Limb (tissue), 2 donors: ENCODE measurements at regions not wholly inside any gene's neighbourhood (a gene's known extent, or its start where the extent isn't known, plus 50 kb on each side); places are given as distances from the start of the nearest gene placed in this dataset.

Source experiments
- DNase-seq, 2 donors: peaks; one replicate each; pipeline ENCODE4 v3.0.0-alpha.2; 2016; ENCODE audit errors: extremely low spot score in 2 of 2

DNA sequence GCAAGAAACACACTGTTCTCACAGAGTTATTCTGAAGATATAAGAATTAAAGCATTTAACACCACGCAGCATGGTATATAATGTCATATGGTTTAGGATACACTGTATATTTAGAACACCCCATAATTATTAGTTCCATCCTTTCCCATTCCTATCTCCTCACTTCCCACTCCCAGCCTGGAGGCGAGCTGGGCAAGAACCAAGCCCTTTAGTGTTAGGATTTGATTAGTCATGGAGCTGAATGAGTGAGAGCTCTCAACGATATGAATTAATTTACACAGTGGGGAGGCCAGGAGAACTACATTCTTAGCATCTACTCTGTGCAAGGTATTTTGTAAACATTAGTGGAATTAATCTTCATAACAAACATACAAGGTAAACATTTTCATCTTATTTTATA, 934.3 kb downstream of the DIAPH3 start:
- DNase-seq = no peak

DNA sequence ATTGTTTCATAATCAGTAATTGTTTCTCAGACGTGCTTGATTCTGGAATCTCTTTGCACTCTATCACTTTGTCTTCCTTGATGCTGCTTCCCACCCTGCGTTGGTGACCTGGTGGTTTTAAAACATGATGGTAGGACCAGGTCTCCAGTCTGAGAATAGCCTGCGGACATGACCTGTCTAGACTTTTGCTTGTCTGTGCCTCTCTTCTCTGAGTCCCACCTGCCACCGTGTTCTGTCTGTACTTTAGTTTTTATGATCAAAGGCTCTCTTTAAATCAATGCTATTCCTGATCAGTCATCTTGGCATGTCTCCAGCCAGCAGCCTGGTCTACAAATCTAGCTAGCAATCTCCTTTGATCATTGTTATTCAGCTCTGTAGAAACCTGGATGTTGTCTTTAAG, 933.9 kb downstream of the DIAPH3 start:
- no peak for DNase-seq

DNA sequence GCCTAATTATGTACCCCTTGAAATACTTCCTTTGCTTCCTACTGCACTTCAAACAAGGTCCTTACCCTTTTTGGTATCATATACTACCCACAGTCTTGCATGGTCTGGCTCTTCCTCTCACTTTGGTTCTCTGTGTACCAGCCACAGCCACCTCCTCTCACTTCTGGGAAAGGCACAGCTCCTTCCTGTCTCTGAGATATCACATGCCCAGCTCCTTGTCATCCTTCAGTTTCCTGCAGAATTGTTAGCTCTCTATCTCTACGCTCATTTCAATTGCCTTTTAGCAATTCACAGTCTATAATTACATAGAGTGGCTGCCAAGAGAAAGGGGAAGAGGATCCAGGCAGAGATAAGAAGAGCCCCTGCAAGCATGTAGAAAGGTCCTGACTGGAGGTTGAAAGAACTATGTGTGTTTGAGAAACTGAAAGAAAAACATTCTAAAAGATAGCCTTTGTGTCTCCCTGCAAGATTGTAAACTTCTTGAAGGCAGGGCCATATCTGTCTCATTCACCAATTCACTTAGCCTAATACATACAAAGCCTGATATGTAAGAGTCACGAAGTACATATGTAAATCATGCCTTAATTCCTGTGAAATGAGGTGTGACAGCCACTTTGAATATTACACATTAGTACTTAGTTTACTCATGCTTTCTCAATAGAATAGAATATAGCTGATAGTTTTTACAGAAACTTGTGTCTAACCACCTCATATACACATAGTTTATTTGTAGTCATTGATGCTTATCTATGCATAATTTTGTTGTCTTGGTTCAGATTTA, 933.1 kb downstream of the DIAPH3 start:
- no peak for DNase-seq

DNA sequence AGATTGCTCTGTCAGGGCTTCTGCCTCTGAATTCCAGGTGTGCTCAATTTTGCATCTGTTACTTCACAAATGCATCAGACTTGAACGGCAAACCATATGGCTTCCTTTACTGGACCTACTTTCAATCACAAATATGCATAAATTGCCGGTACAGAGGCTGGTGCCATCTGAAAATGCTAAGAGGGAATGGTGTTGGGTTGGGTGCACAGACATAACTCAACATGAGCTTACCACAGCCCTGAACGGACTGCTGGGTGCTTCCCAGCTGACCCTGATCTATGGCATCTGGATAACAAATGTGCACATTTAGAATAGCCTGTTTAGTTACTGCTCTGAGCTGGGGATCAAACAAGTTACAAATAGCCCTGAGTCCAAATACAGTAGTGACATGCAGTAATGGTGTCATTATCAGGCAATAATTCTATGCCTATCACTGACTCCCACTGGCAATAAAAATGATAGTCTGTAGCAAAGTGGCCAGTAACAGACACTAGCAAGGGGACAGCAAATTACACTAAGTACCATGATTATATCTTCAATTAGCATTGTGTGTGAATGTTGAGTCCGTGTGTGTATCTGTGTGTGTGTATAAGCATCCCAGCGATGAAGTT, 927.3 kb downstream of the DIAPH3 start:
- no peak for DNase-seq

DNA sequence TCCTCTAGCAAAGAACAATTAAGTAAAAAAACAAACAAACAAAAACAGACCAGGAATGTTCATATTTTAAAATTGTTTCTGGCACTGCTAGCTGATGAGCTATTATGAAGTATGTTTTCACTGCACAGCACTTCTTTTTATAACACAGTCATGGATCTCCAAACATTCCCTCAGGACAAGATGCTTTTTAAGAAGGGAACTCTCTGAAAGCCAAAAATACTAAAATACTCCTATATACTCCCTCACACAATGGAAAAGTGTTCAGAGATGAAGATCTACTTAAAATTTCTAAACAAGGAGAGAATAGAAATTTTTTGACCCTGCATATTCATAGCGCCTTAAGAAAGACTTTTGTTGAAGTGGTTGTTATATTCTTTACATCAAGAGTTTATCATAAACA, 926.8 kb downstream of the DIAPH3 start:
- no peak for DNase-seq

DNA sequence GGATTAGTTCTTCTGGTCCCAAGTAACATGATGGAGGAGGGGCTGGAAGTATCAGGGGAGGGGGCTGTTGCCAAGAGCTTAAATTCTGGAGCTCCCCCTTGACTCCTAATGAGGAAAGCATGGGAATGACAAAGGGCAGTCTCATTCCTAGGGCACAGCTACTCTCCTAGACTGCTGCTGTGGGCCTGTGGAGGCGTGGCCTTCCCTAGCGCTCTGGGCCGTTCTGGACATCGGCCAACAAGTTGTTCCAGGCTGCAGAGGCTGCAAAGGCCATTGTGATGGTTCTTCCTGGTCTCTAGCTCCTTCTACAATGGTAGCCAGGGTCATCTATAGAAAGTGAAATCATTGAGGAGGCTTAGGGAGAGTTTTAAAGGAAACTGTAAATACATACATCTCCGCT, 916.6 kb downstream of the DIAPH3 start:
- no peak for DNase-seq

DNA sequence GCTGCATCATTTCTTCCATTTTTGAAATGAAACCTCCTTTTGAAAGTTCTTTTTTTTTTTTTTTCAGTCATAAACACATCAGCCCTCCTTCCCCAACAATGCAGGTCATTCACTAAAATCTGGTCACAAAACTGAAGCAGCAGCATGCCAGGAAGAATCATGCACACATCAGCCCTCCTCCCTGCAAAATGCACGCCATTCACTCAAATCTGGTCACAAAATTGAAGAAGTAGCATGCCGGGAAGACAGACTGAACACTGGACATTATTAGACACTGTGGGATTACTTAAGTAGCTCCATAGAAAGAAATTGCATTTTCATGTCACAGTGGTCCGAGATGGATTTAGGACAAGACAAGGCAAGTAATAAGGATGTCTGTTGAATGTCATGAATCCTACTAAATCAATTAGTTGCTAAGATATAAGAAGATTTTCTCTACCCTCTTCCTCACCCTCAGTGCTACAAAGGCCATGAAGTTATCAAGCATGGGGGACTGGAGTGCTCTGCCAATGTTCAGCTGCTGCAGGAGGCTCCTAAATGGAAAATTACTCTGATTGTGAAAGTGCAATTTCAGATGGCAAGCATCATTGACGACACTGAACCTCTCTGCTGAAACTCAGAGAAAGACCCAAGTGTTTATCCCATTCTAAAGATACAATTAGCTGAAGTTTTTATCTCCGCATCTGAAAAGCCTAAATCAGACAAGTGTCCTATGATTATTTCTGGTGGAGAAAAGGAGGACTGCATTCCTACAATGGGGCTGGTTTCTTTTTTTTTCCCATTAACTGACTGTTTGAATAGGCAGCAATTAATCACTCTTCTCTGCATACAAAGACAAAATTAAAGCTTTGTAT, 913.2 kb downstream of the DIAPH3 start:
- no peak for DNase-seq

DNA sequence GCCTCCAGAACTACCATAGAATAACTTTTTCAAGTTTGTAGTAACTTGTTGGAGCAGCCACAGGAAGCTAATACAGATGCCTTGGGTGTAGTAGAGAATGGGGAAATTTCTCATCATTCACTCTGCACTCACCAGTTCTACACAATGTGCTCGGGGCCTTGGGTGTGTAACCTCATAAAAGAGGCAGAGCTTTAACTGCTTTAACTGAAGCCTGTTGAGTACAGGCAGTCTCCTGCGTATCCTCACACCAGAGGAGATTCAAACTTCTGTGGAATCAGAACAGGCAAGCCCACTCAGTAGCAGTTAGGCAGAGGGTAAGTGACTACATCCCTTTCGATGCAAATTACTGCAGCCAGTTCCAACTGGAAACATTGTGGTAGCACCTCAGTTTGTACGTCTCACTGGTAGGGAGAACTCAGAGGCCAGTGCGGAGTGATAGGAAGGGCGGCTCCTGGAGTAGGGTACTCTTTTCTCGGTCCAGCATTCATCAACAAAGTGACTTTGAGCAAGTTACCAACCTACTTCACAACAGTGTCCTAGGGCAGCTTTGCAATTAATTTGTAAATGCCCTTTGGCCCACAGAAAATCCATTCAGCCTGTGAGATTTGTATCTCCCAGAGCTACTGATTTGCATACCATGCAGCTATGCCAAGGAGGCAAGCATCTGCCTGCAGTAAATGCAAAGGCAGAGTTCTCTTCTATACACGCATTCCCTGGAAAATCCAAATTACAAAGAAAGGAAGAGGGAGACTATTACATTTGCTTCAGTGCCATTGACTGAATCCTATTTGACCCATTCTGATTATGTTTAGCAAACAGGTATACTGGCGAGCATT, 904.3 kb downstream of the DIAPH3 start:
- DNase-seq = no peak

DNA sequence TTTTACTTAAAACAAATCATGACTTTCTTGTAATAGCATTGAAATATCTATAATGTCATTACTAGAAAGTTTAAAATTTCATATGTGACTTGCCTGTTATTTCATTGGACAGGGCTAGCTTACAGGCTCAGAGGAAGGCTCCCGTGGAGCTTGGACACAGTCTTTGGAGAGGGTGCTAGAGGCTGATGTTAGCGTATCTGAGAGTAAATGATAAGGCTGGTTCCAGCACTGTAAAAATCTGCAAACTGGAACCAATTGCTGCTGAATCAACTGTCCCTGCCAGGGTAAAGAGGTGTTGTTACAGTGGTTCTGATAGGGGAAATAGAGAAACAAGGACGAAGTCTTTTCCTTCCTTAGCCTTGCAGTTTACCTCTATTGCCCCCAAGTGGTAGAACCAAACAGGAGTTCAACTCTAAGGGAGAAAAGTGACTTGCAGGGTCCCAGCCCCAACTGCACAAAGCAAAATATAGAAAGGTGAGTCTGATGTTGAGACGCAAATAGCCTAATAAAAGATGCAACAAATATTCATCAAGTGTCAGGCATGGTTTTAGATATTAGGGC, 901.7 kb downstream of the DIAPH3 start:
- no peak for DNase-seq

DNA sequence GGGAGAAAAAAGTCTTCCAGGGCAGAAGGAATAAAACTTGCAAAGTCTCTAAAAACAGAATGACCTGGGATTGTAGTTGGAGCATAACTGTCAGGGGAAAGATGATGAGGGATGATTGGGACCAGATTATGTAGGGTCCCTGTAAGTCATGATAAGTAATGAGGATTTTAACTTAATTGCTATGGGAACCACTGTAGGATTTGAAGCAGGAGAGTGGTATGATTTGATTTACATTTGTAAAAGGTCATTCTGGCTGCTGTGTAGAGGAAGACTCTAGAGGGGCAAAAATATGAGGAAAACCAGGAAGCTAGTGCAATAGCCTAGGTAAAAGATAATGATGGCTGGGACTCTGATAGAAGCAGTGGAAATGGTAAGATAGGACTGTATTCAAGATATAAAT, 900.2 kb downstream of the DIAPH3 start:
- DNase-seq = no peak

DNA sequence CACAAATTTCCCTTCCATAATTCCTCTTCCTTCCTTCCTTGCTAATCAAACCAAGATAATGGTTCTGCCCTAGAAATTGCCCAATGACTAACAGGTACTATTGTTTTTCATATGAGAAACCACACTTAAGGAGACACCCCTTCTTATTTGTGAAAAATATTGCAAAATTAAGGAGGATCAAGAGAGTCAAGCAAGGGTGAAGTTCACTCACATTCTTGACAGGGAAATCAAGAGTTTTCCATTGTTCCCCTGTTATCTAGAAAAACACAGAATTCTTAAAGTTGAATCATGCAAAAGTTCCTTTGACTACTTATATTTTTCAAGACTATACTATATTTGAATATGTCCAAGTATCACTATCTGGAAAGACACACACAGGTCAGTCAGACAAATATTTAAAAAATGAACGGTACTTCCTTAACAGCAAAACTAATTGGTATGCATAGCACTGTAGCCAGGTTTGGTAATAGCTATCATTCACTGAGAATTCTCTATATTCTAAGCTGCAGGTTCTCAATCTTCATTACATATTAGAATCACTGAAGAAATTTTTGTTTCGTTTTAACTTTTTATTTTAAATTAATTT, 897.2 kb downstream of the DIAPH3 start:
- no peak for DNase-seq

DNA sequence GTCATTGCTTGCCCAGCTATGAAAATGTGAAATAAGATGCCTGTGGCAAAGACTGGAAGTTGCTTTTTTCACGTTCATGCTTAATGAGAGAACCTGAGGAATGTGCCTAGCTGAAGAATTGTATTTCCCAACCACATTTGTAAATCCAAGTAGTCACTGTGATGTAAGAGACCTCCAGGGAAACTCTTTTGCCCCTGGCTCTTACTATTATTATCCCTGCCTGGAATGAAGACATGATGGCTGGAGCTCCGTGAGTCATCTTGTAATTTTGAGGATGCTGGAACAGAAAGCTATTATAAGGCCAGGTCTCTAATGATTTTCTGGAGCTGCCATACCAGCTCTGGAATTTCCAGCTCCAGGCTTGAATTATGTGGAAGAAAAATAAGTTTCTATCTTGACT, 894.3 kb downstream of the DIAPH3 start:
- no peak for DNase-seq

DNA sequence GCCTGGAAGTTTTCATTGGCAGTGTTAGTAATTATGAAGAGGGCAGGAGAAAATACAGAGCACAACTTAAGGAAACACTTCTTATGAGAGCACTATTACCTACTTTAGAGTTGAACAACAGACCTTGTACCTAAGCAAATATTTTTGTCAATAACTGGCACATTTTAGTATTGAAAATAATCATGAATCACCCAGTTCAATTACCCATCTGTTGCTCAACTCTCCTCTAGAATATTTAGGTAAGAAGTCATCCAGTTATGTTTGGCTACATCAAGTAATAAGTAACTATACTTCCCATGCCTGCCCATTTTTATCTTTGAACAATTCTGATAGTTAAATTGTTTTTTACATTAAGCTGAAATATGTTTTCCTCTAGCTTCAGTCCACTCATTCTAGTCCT, 893.4 kb downstream of the DIAPH3 start:
- DNase-seq = no peak

DNA sequence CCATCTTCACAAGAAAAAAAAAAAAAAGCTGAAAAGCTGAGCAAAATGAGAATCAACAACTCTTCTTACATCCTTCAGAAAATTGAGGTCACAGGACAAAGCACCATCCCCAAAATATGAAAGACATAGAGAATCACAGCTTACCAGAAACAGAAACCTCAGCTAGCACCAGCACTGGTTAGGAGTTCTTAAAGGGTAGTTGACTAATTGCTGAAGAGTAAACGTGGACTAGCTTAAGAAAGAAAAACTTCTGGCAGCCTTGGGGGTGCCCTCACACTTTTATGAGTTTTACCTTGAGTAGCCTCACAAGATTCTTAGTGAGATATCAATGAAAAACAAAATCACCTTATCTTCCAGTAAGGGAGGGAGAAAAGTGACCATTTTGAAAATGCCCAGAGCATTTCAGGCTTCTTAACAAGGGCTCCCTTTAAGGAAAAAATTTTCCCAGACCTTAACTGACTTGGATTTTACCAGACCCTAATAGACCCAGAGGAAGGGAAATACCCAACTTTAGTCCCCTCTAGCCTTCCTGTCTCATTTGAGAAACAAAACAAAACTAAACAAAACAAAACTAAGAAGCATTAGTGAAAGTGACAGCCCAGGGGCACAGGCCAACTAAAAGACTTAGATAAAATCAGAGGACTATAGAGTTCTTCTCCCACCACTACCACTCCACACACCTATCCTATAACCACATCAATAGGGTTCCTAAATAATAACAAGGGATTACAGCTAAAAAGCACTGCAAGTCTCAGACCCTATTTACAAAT, 888.6 kb downstream of the DIAPH3 start:
- no peak for DNase-seq

DNA sequence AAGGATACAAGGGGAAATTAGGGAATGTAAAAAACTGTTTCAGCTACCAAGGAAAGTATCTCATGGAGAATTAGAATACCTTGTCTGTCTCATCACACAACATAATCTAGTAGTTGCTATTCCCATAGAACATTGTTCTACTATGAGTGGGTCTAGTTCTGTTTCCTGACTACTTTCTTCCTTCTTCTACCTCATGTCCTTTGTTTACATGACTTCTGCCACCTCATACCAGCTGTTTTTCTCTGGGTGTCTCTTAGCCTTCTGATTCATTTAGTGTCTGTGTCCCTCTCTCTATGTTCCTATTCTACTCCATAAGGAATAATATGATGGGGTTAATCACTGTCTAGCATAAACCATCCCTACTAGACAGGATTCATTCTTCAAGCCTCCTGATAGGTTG, 887.3 kb downstream of the DIAPH3 start:
- DNase-seq = no peak

DNA sequence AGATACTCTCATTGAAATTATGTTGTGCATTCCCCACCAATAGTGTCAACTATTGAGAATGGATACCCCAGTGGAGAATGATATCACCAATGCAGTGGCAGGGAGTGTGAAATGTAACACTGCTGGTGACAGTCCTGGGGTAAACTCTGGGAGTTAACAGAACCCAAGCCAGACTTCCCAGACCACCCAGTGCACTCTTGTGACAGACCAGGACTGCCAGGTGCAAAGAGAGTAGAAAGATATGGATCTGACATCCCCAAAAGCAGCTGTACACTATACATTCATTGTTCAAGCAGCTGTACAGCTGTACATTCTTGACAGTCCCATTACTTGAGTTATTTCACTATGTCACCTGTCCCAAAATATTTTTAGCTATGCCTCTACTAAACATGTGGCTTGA, 886.6 kb downstream of the DIAPH3 start:
- DNase-seq = no peak

DNA sequence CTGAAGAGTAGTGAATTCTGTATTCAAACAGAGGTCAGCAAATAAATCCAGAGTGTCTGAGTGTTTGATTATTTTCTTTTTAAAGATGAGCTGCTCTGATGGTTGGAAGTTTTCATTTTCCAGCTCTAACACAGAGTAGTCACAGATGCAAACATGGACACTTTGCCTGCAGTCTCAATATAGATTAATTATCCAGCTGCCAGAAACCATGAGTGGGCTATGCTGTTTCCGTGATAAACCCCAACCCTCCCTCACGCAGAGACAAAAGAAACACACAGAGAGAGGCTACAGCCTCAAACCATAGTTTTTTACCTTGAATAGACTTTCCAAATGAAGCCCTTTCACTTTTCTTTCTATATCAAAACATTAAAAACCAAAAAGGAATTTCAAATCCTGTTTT, 884.7 kb downstream of the DIAPH3 start:
- no peak for DNase-seq

DNA sequence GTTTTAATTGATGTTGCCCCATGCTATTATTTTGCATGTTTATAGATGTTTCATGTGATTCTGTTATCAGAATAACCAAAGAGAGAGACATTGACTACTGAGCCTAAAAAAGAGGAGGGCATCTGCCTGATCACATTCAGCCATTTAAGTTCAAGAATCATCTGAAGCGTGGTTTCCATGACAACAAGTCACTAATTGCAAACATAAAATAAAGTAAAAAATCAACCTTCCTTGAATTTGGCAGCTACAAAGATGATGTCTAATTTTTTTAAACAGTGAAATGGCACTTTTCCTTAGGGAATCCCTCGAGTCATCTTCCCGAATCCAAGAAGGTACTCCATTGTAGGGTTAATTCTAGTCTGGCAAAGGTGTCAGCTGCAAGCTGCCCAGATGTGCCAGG, 884.2 kb downstream of the DIAPH3 start:
- DNase-seq = no peak

DNA sequence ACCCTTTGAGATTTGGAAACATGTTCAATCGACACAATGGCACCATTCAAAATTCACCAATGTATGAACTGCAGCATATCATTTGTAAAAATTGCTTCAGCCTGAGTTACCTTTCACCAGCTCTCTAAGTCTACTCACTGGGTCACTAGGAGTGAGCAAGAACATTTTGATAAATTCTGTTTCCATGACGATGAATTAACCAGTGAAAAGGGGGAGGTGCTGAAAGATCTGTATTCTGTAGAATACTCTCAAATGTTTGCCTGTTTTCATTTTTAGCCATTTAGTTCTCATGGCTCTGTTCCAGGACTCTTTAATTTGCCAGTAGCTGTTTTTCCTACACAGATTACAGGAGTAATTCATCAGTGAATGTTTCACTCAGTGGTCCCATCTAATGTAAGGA, 883.4 kb downstream of the DIAPH3 start:
- DNase-seq = no peak

DNA sequence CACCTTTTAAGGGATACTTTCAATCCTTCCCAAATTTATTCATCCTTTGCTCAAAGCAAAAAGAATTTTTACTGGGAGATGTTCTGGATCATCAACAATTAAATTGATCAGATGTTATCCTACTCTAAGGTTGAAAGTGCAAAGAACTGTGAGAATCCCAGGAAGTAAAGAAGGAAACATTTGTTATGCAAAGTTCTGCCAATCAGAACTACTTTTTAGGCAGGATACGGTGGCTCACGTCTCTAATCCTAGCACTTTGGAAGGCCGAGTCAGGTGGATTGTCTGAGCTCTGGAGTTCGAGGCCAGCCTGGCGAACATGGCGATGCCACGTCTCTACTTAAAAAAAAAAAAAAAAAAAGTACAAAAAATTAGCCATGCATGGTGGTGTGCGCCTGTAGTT, 882.3 kb downstream of the DIAPH3 start:
- DNase-seq = no peak
